ENCODE measurements at regions not wholly inside any gene's neighbourhood (a gene's known extent, or its start where the extent isn't known, plus 50 kb on each side); places are given as distances from the start of the nearest gene placed in this dataset.

GRCh38 chr5:8247049-8247899, 378.3 kb downstream of the MTRR start:
- no peak for DNase-seq

- DNase-seq: no peak
Measured at GRCh38 chr5:8253376-8253775, 384.4 kb downstream of the MTRR start.

- no peak for DNase-seq
Measured at GRCh38 chr5:8254674-8255073, 385.7 kb downstream of the MTRR start.

- DNase-seq: no peak
Measured at GRCh38 chr5:8258801-8259200, 389.9 kb downstream of the MTRR start.

GRCh38 chr5:8270246-8270645, 401.3 kb downstream of the MTRR start:
- DNase-seq: no peak

- DNase-seq: no peak
Measured at GRCh38 chr5:8280711-8281363, 411.9 kb downstream of the MTRR start.

GRCh38 chr5:8288334-8288733, 419.4 kb downstream of the MTRR start:
- DNase-seq: no peak

GRCh38 chr5:8288897-8289516, 420.1 kb downstream of the MTRR start:
- no peak for DNase-seq

GRCh38 chr5:8289779-8290178, 420.8 kb downstream of the MTRR start:
- DNase-seq: no peak

- no peak for DNase-seq
Measured at GRCh38 chr5:8290721-8291120, 421.8 kb downstream of the MTRR start.

- DNase-seq: no peak
Measured at GRCh38 chr5:8291641-8292040, 422.7 kb downstream of the MTRR start.

GRCh38 chr5:8295141-8295540, 426.2 kb downstream of the MTRR start:
- DNase-seq: no peak

GRCh38 chr5:8299716-8300115, 430.8 kb downstream of the MTRR start:
- no peak for DNase-seq

- no peak for DNase-seq
Measured at GRCh38 chr5:8304341-8304740, 435.4 kb downstream of the MTRR start.

- DNase-seq: no peak
Measured at GRCh38 chr5:8306288-8306896, 437.4 kb downstream of the MTRR start.

GRCh38 chr5:8314965-8315364, 446.0 kb downstream of the MTRR start:
- no peak for DNase-seq

- no peak for DNase-seq
Measured at GRCh38 chr5:8316608-8317280, 447.8 kb downstream of the MTRR start.

GRCh38 chr5:8317335-8317734, 448.4 kb downstream of the MTRR start:
- no peak for DNase-seq

GRCh38 chr5:8320244-8320643, 451.3 kb downstream of the MTRR start:
- no peak for DNase-seq

GRCh38 chr5:8321272-8321671, 452.3 kb downstream of the MTRR start:
- no peak for DNase-seq

GRCh38 chr5:8322484-8322883, 453.5 kb downstream of the MTRR start:
- DNase-seq: no peak

- DNase-seq: no peak
Measured at GRCh38 chr5:8327016-8327415, 458.1 kb downstream of the MTRR start.

GRCh38 chr5:8329773-8330172, 460.8 kb downstream of the MTRR start:
- no peak for DNase-seq

Measured in COR-L47 (cell line).